Neural progenitor cell (in vitro differentiated cells): ENCODE measurements at regions not wholly inside any gene's neighbourhood (a gene's known extent, or its start where the extent isn't known, plus 50 kb on each side); places are given as distances from the start of the nearest gene placed in this dataset.
"Not testable (repeated sequence)": the region's sequence is repeated elsewhere in the genome, so short reads cannot be mapped to it uniquely, and the experiment has no call there.

Experiments used
- DNase-seq: peaks from one replicate; pipeline ENCODE4 v3.0.0-alpha.2; 2016; ENCODE audit warnings: low spot score
- H2AFZ ChIP-seq: fragments of 200-600 bp; sonication (generic); replicated peaks from 2 replicates; pipeline ENCODE4 v1.6.1; 2016; ENCODE audit warnings: antibody characterized with exemption
- H3F3A ChIP-seq: fragments of 200-600 bp; sonication (generic); 2 replicates; pipeline ENCODE4 v1.6.1; 2016; ENCODE audit warnings: antibody characterized with exemption, low read depth
- H3K27ac ChIP-seq: fragments of 200-600 bp; sonication (generic); 2 replicates; pipeline ENCODE4 v1.5.1; 2016; ENCODE audit warnings: mild to moderate bottlenecking
- H3K27me3 ChIP-seq: fragments of 200-600 bp; sonication (generic); 2 replicates; pipeline ENCODE4 v1.6.1; 2016; ENCODE audit warnings: mild to moderate bottlenecking, moderate library complexity
- H3K36me3 ChIP-seq: fragments of 200-600 bp; sonication (generic); 2 replicates; pipeline ENCODE4 v1.5.1; 2016
- H3K4me1 ChIP-seq: fragments of 200-600 bp; sonication (generic); 2 replicates; pipeline ENCODE4 v1.6.1; 2016; ENCODE audit warnings: mixed run types
- H3K4me2 ChIP-seq: fragments of 200-600 bp; sonication (generic); 2 replicates; pipeline ENCODE4 v1.6.1; 2016
- H3K4me3 ChIP-seq: fragments of 200-600 bp; sonication (generic); 2 replicates; pipeline ENCODE4 v1.5.1; 2016
- H3K79me2 ChIP-seq: fragments of 200-600 bp; sonication (generic); 2 replicates; pipeline ENCODE4 v1.6.1; 2016; ENCODE audit warnings: low read depth
- H3K9ac ChIP-seq: fragments of 200-600 bp; sonication (generic); 2 replicates; pipeline ENCODE4 v1.6.1; 2016
- H3K9me3 ChIP-seq: fragments of 200-600 bp; sonication (generic); 2 replicates; pipeline ENCODE4 v1.5.1; 2016; ENCODE audit warnings: low read depth
- H4K20me1 ChIP-seq: fragments of 200-600 bp; sonication (generic); 2 replicates; pipeline ENCODE4 v1.6.1; 2016; ENCODE audit warnings: low read depth
- H3K27ac Mint-ChIP-seq: 3 replicates; pipeline ENCODE4 v1.8.0; 2021; ENCODE audit warnings: mixed read lengths
- H3K27me3 Mint-ChIP-seq: 2 replicates; pipeline ENCODE4 v1.8.0; 2022; ENCODE audit warnings: low read depth, mild to moderate bottlenecking, inconsistent platforms, moderate library complexity, mixed read lengths; ENCODE audit not compliant: insufficient read depth
- H3K36me3 Mint-ChIP-seq: 3 replicates; pipeline ENCODE4 v1.8.0; 2021; ENCODE audit warnings: mixed read lengths
- H3K4me1 Mint-ChIP-seq: 3 replicates; pipeline ENCODE4 v1.8.0; 2021; ENCODE audit warnings: mixed read lengths
- H3K4me3 Mint-ChIP-seq: 3 replicates; pipeline ENCODE4 v1.8.0; 2021; ENCODE audit warnings: mild to moderate bottlenecking, moderate library complexity, mixed read lengths
- H3K9me3 Mint-ChIP-seq: 3 replicates; pipeline ENCODE4 v1.8.0; 2020; ENCODE audit warnings: mixed read lengths
- EZH2 ChIP-seq: fragments of 200-600 bp; sonication (generic); IDR thresholded peaks from 2 replicates; pipeline ENCODE4 v1.6.1; 2017; ENCODE audit warnings: antibody characterized with exemption, mild to moderate bottlenecking, moderate library complexity
- EZH2phosphoT487 ChIP-seq: fragments of 200-600 bp; sonication (generic); IDR thresholded peaks from 2 replicates; pipeline ENCODE4 v1.6.1; 2017; ENCODE audit warnings: antibody characterized with exemption
- TF ChIP-seq, protein P1 (sequence below): fragments of 200-600 bp; sonication (generic); IDR thresholded peaks from 2 replicates; pipeline ENCODE4 v1.5.1; 2017; ENCODE audit warnings: antibody characterized with exemption, mild to moderate bottlenecking

DNA sequence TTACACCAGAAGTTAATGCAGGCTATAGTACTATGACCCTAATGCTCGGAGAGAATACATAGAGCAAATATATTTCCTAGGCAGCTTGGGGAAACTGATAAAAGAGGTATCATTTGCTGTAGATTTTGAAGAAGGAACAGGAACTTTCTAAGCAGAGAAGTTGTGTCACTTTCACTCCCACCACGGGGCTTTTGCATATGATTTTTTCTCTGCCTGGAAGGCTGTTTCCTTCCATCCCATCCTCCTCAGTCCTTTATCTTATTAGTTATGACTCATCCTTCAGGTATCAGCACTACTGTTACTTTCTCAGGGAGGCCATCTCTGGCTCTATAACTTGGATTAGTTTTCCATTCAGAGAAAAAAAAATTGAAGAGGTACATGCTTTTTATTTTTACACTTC lies 2006.1 kb upstream of the WWC1 start:
- no peak overlapping the region for H3K4me3 Mint-ChIP-seq
- peaks cover 8% of the 10 kb centered on the region for H3K9me3 Mint-ChIP-seq
- no peak for DNase-seq
- no peaks in the 10 kb centered on the region for H3K27me3 Mint-ChIP-seq
- H4K20me1 ChIP-seq: no peaks in the 10 kb centered on the region
- no peak overlapping the region for H3K4me2 ChIP-seq
- TF ChIP-seq EZH2phosphoT487 (no peak), EZH2 (no peak)
- TF ChIP-seq, protein P1, sequence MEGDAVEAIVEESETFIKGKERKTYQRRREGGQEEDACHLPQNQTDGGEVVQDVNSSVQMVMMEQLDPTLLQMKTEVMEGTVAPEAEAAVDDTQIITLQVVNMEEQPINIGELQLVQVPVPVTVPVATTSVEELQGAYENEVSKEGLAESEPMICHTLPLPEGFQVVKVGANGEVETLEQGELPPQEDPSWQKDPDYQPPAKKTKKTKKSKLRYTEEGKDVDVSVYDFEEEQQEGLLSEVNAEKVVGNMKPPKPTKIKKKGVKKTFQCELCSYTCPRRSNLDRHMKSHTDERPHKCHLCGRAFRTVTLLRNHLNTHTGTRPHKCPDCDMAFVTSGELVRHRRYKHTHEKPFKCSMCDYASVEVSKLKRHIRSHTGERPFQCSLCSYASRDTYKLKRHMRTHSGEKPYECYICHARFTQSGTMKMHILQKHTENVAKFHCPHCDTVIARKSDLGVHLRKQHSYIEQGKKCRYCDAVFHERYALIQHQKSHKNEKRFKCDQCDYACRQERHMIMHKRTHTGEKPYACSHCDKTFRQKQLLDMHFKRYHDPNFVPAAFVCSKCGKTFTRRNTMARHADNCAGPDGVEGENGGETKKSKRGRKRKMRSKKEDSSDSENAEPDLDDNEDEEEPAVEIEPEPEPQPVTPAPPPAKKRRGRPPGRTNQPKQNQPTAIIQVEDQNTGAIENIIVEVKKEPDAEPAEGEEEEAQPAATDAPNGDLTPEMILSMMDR: no peak
- peaks cover 7% of the 10 kb centered on the region for H3K9me3 ChIP-seq
- no peak overlapping the region for H3K9ac ChIP-seq
- H3K27me3 ChIP-seq: no peaks in the 10 kb centered on the region
- H3K27ac Mint-ChIP-seq: no peak overlapping the region
- H3K4me1 Mint-ChIP-seq: peaks cover 27% of the 10 kb centered on the region
- H3K4me3 ChIP-seq: no peak overlapping the region
- H3K27ac ChIP-seq: no peak overlapping the region
- no peak overlapping the region for H2AFZ ChIP-seq
- no peaks in the 10 kb centered on the region for H3K79me2 ChIP-seq
- no peaks in the 10 kb centered on the region for H3K36me3 ChIP-seq
- no peaks in the 10 kb centered on the region for H3K36me3 Mint-ChIP-seq
- no peaks in the 10 kb centered on the region for H3F3A ChIP-seq
- no peaks in the 10 kb centered on the region for H3K4me1 ChIP-seq

DNA sequence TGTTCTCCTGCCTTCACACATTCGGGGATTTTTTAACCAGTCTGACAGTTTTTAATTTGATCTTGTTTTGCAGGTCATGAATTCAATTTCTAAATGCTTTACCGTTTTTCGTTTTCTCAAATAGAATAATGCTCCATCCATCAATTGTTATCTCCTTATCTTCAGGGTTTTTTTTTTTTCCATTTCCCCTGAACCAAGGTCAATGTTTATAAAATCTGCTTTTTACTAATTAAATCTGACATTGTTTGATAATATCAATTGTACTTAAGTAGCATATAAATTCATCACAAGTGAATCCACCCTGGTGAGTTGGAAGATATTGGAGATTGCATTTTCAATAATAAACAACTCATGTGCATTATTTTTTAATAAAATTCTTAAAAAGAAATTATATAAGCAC lies 2004.6 kb upstream of the WWC1 start:
- H2AFZ ChIP-seq: no peak overlapping the region
- no peaks in the 10 kb centered on the region for H3K27me3 ChIP-seq
- H3K9me3 Mint-ChIP-seq: peaks cover 8% of the 10 kb centered on the region
- no peaks in the 10 kb centered on the region for H3K79me2 ChIP-seq
- no peak for DNase-seq
- H3K4me3 Mint-ChIP-seq: no peak overlapping the region
- no peaks in the 10 kb centered on the region for H3F3A ChIP-seq
- H3K4me1 ChIP-seq: no peaks in the 10 kb centered on the region
- TF ChIP-seq, protein P1: no peak
- TF ChIP-seq EZH2phosphoT487 (no peak), EZH2 (no peak)
- no peak overlapping the region for H3K27ac ChIP-seq
- no peak overlapping the region for H3K4me2 ChIP-seq
- peaks cover 12% of the 10 kb centered on the region for H3K4me1 Mint-ChIP-seq
- no peak overlapping the region for H3K27ac Mint-ChIP-seq
- no peaks in the 10 kb centered on the region for H4K20me1 ChIP-seq
- no peaks in the 10 kb centered on the region for H3K36me3 ChIP-seq
- H3K9me3 ChIP-seq: peaks cover 8% of the 10 kb centered on the region
- no peak overlapping the region for H3K4me3 ChIP-seq
- no peaks in the 10 kb centered on the region for H3K36me3 Mint-ChIP-seq
- H3K9ac ChIP-seq: no peak overlapping the region
- no peaks in the 10 kb centered on the region for H3K27me3 Mint-ChIP-seq

DNA sequence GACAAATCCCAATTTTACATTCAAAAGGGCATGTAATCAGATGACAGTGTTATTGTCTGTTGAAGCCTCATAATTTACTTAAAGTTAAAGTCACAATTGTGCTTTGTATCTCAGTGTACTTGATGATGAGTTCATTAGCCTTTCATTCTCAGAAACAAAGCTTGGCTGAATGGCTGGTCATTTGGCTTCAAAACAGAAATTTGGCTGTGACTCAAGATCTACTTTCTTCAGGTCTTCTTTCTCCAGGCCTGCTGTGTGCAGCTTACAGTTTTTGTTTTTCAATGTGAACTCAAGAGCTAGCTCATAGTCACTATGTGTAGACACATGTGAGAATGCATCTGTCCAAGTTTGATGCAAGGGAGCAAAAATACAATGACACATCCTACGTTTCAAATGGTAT lies 2003.6 kb upstream of the WWC1 start:
- H3K9ac ChIP-seq: no peak overlapping the region
- H3K36me3 ChIP-seq: no peaks in the 10 kb centered on the region
- DNase-seq: no peak
- H3K27me3 ChIP-seq: no peaks in the 10 kb centered on the region
- no peak overlapping the region for H3K4me2 ChIP-seq
- no peaks in the 10 kb centered on the region for H3K79me2 ChIP-seq
- TF ChIP-seq, protein P1: no peak
- no peak for TF ChIP-seq EZH2
- no peak for TF ChIP-seq EZH2phosphoT487
- H3F3A ChIP-seq: no peaks in the 10 kb centered on the region
- Mint-ChIP-seq H3K4me3 (no peak overlapping the region), H3K27ac (no peak overlapping the region), H3K27me3 (no peaks in the 10 kb centered on the region), H3K36me3 (no peaks in the 10 kb centered on the region), H3K9me3 (peaks cover 8% of the 10 kb centered on the region), H3K4me1 (peaks cover 7% of the 10 kb centered on the region)
- no peaks in the 10 kb centered on the region for H4K20me1 ChIP-seq
- no peak overlapping the region for H3K27ac ChIP-seq
- no peak overlapping the region for H3K4me3 ChIP-seq
- H2AFZ ChIP-seq: no peak overlapping the region
- peaks cover 8% of the 10 kb centered on the region for H3K9me3 ChIP-seq
- no peaks in the 10 kb centered on the region for H3K4me1 ChIP-seq

DNA sequence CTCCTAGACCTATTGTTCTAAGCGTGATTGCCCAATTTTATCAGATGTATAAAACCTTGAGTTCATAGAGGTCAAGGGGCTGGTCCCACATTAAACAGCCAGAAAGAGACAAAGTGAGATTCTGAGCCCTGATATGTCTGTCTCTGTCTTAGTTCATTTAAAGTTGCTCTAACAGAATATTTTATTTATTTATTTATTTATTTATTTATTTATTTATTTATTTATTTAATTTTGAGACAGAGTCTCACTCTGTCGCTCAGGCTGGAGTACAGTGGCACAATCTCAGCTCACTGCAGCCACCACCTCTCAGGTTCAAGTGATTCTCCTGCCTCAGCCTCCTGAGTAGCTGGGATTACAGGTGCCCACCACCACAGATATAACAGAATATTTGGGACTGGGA lies 1999.6 kb upstream of the WWC1 start:
- not testable (repeated sequence) for H3K4me1 ChIP-seq, H3K4me3 Mint-ChIP-seq, H3K4me3 ChIP-seq, H3K9ac ChIP-seq, H3F3A ChIP-seq, DNase-seq, H3K9me3 Mint-ChIP-seq, H3K4me1 Mint-ChIP-seq, H3K27me3 ChIP-seq, H4K20me1 ChIP-seq, H3K9me3 ChIP-seq, H3K27ac Mint-ChIP-seq, H2AFZ ChIP-seq, H3K27me3 Mint-ChIP-seq, H3K36me3 Mint-ChIP-seq, H3K36me3 ChIP-seq, H3K79me2 ChIP-seq, H3K4me2 ChIP-seq, H3K27ac ChIP-seq
